H54 (cell line): ENCODE measurements at regions not wholly inside any gene's neighbourhood (a gene's known extent, or its start where the extent isn't known, plus 50 kb on each side); places are given as distances from the start of the nearest gene placed in this dataset.
A peak's percentile ranks its signal among the peaks of the same experiment; 100 is the strongest.
"Not testable (repeated sequence)": the region's sequence is repeated elsewhere in the genome, so short reads cannot be mapped to it uniquely, and the experiment has no call there.

Experiments used
- DNase-seq: peaks from one replicate; pipeline ENCODE4 v3.0.0; 2011; ENCODE audit warnings: low spot score, mixed read lengths; ENCODE audit not compliant: insufficient read length
- FAIRE-seq: peaks from 3 replicates; lab custom pipeline; 2011; peaks lifted over from hg19 to GRCh38; lab: Jason Lieb, UNC
- POLR2A ChIP-seq: IDR thresholded peaks from 2 replicates; pipeline ENCODE4 v1.6.1; 2011; ENCODE audit warnings: low read depth, mild to moderate bottlenecking, low read length

- FAIRE-seq: no peak
- TF ChIP-seq POLR2A: no peak
- no peak for DNase-seq
Measured at GRCh38 chr7:136117539-136117938, 140.4 kb upstream of the MTPN start.

DNA sequence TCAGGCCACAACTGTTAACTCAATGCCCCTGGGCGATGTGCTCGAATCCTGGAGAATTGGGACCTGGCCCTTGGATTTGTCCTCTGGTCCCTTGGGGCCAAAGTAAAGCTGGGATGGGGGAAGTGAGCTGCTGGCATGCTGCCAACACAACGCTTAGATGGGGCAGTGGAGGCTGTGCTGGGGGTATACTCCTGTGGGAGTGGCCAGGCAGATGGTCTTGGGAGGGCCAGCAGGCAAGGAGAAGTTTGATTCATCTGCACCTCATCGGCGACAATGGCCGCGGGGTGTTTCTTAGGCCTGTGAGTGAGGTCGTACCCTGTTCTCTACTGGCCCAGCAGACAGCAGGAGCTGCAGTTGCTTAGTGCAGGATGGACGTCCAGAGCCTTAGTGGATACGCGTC, 139.0 kb upstream of the MTPN start:
- FAIRE-seq (no peak), DNase-seq (no peak)
- TF ChIP-seq POLR2A: no peak

- TF ChIP-seq POLR2A: no peak
- FAIRE-seq (no peak), DNase-seq (peak; percentile 33)
Measured at GRCh38 chr7:136114966-136115762, 138.0 kb upstream of the MTPN start.

DNA sequence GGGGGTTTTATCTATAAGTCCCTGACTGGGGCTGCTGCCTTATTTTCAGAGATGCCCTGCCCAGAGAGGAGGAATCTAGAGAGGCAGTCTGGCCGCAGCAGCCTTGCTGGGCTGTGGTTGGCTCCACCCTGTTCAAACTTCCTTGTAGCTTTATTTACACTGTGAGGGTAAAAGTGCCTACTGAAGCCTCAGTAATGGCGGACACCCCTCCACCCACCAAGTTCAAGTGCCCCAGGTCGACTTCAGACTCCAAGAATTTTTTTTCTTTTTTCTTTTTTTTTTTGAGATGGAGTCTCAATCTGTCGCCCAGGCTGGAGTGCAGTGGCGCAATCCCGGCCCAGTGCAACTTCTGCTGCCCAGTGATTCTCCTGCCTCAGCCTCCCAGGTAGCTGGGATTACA, 137.3 kb upstream of the MTPN start:
- DNase-seq, FAIRE-seq: not testable (repeated sequence)

GRCh38 chr7:136109037-136109436, 131.9 kb upstream of the MTPN start:
- DNase-seq, FAIRE-seq: not testable (repeated sequence)

- FAIRE-seq (no peak), DNase-seq (no peak)
- TF ChIP-seq POLR2A: no peak
Measured at GRCh38 chr7:136105191-136105590, 128.0 kb upstream of the MTPN start.

DNA sequence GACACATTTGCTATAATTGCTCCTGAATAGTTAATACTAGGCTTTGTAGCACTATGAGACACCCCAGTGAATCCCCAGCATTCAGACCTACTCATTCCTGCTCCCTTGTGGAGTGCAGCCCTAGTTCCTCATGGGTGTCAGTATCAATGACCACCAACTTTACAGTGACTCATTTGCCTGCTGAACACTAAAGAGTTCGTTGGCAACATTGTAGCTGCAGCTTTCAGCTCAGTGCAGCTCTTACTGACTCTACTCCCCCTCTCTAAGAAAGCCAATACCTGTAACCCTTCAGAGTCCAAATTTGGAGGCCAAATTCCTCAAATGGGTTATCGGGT, 127.1 kb upstream of the MTPN start:
- DNase-seq (no peak), FAIRE-seq (no peak)
- no peak for TF ChIP-seq POLR2A

GRCh38 chr7:136103545-136104268, 126.5 kb upstream of the MTPN start:
- DNase-seq: no peak
- TF ChIP-seq POLR2A: no peak
- no peak for FAIRE-seq

GRCh38 chr7:136102881-136103280, 125.7 kb upstream of the MTPN start:
- no peak for FAIRE-seq

GRCh38 chr7:136092714-136093113, 115.6 kb upstream of the MTPN start:
- DNase-seq, FAIRE-seq: not testable (repeated sequence)

More at GRCh38 chr7:136102881-136103280, 125.7 kb upstream of the MTPN start:
- no peak for TF ChIP-seq POLR2A
- no peak for DNase-seq

GRCh38 chr7:136087881-136088280, 110.7 kb upstream of the MTPN start:
- FAIRE-seq: no peak
- TF ChIP-seq POLR2A: no peak
- no peak for DNase-seq

GRCh38 chr7:136086712-136087111, 109.6 kb upstream of the MTPN start:
- DNase-seq (peak; percentile 68), FAIRE-seq (peak; percentile 98)
- TF ChIP-seq POLR2A: peak; percentile 35; the same call in 1 of the 2 replicates

DNA sequence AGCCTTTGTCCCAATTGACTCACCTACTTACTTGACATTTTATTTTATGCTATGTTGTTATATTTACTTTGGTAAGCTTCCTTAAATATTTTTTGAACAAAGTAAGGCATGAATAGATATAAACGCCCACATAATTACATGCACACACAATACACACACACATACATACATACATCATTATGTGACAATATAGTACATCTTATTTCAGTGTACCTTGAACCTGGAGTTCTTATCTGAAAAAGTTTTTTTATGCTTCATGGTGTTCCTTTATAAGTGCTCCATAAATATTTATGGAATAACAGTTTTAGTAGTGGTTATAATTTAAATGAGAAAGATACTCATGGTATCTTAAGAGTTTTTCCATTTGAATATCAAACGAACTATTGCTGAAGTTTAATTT, 102.8 kb upstream of the MTPN start:
- no peak for FAIRE-seq
- DNase-seq: no peak

DNA sequence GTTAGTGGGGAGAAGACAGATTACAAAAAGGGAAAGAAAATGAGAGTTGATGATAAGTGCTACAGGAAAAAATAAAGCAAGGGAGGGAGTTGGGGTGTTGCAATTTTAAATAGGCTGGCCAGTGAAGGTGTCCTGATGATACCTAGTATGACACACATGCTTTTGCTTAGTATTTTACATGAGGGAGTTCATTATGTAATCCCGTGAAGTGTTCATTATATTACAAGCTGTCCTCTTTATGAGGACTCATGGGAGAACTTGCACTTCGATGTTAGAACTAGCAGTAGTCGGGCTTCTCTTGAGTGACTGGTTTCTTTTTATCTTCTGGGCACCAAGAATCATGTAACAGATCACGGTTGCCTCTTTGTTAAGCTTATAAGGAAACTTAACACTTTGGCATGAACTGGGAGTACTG, 102.3 kb upstream of the MTPN start:
- TF ChIP-seq POLR2A: no peak
- DNase-seq: no peak
- FAIRE-seq: no peak

More for the DNA sequence above, 102.8 kb upstream of the MTPN start:
- TF ChIP-seq POLR2A: no peak

- no peak for DNase-seq
- FAIRE-seq: no peak
- TF ChIP-seq POLR2A: no peak
Measured at GRCh38 chr7:136079066-136079465, 101.9 kb upstream of the MTPN start.
